Inflammatory macrophage (primary cell): ENCODE measurements at regions not wholly inside any gene's neighbourhood (a gene's known extent, or its start where the extent isn't known, plus 50 kb on each side); places are given as distances from the start of the nearest gene placed in this dataset.
"Not testable (repeated sequence)": the region's sequence is repeated elsewhere in the genome, so short reads cannot be mapped to it uniquely, and the experiment has no call there.

ENCODE experiments used
- DNase-seq, 2 donors: peaks; one replicate each; pipeline ENCODE4 v3.0.0-alpha.2; 2020 to 2022

- no peak for DNase-seq
Measured at GRCh38 chr1:88504601-88505000, 179.5 kb upstream of the PKN2 start.

- no peak for DNase-seq
Measured at GRCh38 chr1:88509379-88509778, 174.7 kb upstream of the PKN2 start.

- DNase-seq = no peak
Measured at GRCh38 chr1:88514544-88515060, 169.5 kb upstream of the PKN2 start.

GRCh38 chr1:88517499-88517898 is 166.6 kb upstream of the PKN2 start:
- DNase-seq = not testable (repeated sequence)

GRCh38 chr1:88519156-88519555 is 164.9 kb upstream of the PKN2 start:
- no peak for DNase-seq

- no peak for DNase-seq
Measured at GRCh38 chr1:88523854-88524528, 160.1 kb upstream of the PKN2 start.

GRCh38 chr1:88526456-88526855 is 157.6 kb upstream of the PKN2 start:
- DNase-seq = no peak

- DNase-seq = no peak
Measured at GRCh38 chr1:88528792-88529191, 155.3 kb upstream of the PKN2 start.

- DNase-seq = no peak
Measured at GRCh38 chr1:88529581-88529980, 154.5 kb upstream of the PKN2 start.

- no peak for DNase-seq
Measured at GRCh38 chr1:88530246-88530645, 153.8 kb upstream of the PKN2 start.

- no peak for DNase-seq
Measured at GRCh38 chr1:88537787-88538186, 146.3 kb upstream of the PKN2 start.

- no peak for DNase-seq
Measured at GRCh38 chr1:88538222-88538899, 145.7 kb upstream of the PKN2 start.

GRCh38 chr1:88540255-88540654 is 143.8 kb upstream of the PKN2 start:
- DNase-seq = no peak

GRCh38 chr1:88541596-88541995 is 142.5 kb upstream of the PKN2 start:
- no peak for DNase-seq

GRCh38 chr1:88544195-88544594 is 139.9 kb upstream of the PKN2 start:
- no peak for DNase-seq

- no peak for DNase-seq
Measured at GRCh38 chr1:88549536-88549935, 134.5 kb upstream of the PKN2 start.

GRCh38 chr1:88552226-88552625 is 131.8 kb upstream of the PKN2 start:
- no peak for DNase-seq

- DNase-seq = no peak
Measured at GRCh38 chr1:88557014-88557413, 127.1 kb upstream of the PKN2 start.

- DNase-seq = no peak
Measured at GRCh38 chr1:88560621-88561020, 123.5 kb upstream of the PKN2 start.

GRCh38 chr1:88562991-88563390 is 121.1 kb upstream of the PKN2 start:
- DNase-seq = no peak

- DNase-seq = no peak
Measured at GRCh38 chr1:88566615-88567387, 117.3 kb upstream of the PKN2 start.

- no peak for DNase-seq
Measured at GRCh38 chr1:88571506-88571905, 112.6 kb upstream of the PKN2 start.

GRCh38 chr1:88579598-88579997 is 104.5 kb upstream of the PKN2 start:
- no peak for DNase-seq

- no peak for DNase-seq
Measured at GRCh38 chr1:88581703-88582102, 102.4 kb upstream of the PKN2 start.
